GM19240 (cell line): ENCODE measurements at regions not wholly inside any gene's neighbourhood (a gene's known extent, or its start where the extent isn't known, plus 50 kb on each side); places are given as distances from the start of the nearest gene placed in this dataset.

ENCODE experiments used
- DNase-seq: peaks from one replicate; pipeline ENCODE4 v3.0.0; 2011; ENCODE audit warnings: low spot score; ENCODE audit not compliant: insufficient read length

GRCh38 chr5:106159616-106160015, 1511.1 kb downstream of the EFNA5 start:
- no peak for DNase-seq

- no peak for DNase-seq
These were observed 1516.4 kb downstream of the EFNA5 start for GRCh38 chr5:106154280-106154716.

GRCh38 chr5:106152569-106152968, 1518.2 kb downstream of the EFNA5 start:
- no peak for DNase-seq

GRCh38 chr5:106142116-106142515, 1528.6 kb downstream of the EFNA5 start:
- DNase-seq = no peak

GRCh38 chr5:106140101-106140500, 1530.6 kb downstream of the EFNA5 start:
- DNase-seq = no peak

GRCh38 chr5:106136061-106136460, 1534.7 kb downstream of the EFNA5 start:
- DNase-seq = no peak

GRCh38 chr5:106135473-106135872, 1535.3 kb downstream of the EFNA5 start:
- no peak for DNase-seq

GRCh38 chr5:106134549-106134948, 1536.2 kb downstream of the EFNA5 start:
- no peak for DNase-seq

- DNase-seq = no peak
These were observed 1542.8 kb downstream of the EFNA5 start for GRCh38 chr5:106127985-106128384.

GRCh38 chr5:106127341-106127781, 1543.4 kb downstream of the EFNA5 start:
- no peak for DNase-seq

GRCh38 chr5:106121972-106122605, 1548.6 kb downstream of the EFNA5 start:
- DNase-seq = peak; percentile 18

- no peak for DNase-seq
These were observed 1554.1 kb downstream of the EFNA5 start for GRCh38 chr5:106116682-106117081.

- DNase-seq = no peak
These were observed 1556.8 kb downstream of the EFNA5 start for GRCh38 chr5:106113922-106114321.

- DNase-seq = no peak
These were observed 1564.4 kb downstream of the EFNA5 start for GRCh38 chr5:106106384-106106783.

- DNase-seq = no peak
These were observed 1573.4 kb downstream of the EFNA5 start for GRCh38 chr5:106097340-106097739.

GRCh38 chr5:106094839-106095238, 1575.9 kb downstream of the EFNA5 start:
- no peak for DNase-seq

GRCh38 chr5:106094204-106094607, 1576.5 kb downstream of the EFNA5 start:
- no peak for DNase-seq

- DNase-seq = no peak
These were observed 1577.6 kb downstream of the EFNA5 start for GRCh38 chr5:106093134-106093533.

GRCh38 chr5:106092455-106092854, 1578.3 kb downstream of the EFNA5 start:
- no peak for DNase-seq

GRCh38 chr5:106089073-106089472, 1581.7 kb downstream of the EFNA5 start:
- no peak for DNase-seq

GRCh38 chr5:106088462-106088861, 1582.3 kb downstream of the EFNA5 start:
- DNase-seq = no peak

- no peak for DNase-seq
These were observed 1584.4 kb downstream of the EFNA5 start for GRCh38 chr5:106086352-106086751.

GRCh38 chr5:106085556-106085955, 1585.2 kb downstream of the EFNA5 start:
- no peak for DNase-seq

GRCh38 chr5:106085136-106085535, 1585.6 kb downstream of the EFNA5 start:
- no peak for DNase-seq
